GM21360 (cell line): ENCODE measurements at regions not wholly inside any gene's neighbourhood (a gene's known extent, or its start where the extent isn't known, plus 50 kb on each side); places are given as distances from the start of the nearest gene placed in this dataset.
"Not testable (repeated sequence)": the region's sequence is repeated elsewhere in the genome, so short reads cannot be mapped to it uniquely, and the experiment has no call there.

Experiments used
- ATAC-seq: cut with Tn5 transposase; IDR thresholded peaks from one replicate; pipeline ENCODE4 v1.9.1; 2021; ENCODE audit warnings: mild to moderate bottlenecking, moderate library complexity; ENCODE audit not compliant: unreplicated experiment

DNA sequence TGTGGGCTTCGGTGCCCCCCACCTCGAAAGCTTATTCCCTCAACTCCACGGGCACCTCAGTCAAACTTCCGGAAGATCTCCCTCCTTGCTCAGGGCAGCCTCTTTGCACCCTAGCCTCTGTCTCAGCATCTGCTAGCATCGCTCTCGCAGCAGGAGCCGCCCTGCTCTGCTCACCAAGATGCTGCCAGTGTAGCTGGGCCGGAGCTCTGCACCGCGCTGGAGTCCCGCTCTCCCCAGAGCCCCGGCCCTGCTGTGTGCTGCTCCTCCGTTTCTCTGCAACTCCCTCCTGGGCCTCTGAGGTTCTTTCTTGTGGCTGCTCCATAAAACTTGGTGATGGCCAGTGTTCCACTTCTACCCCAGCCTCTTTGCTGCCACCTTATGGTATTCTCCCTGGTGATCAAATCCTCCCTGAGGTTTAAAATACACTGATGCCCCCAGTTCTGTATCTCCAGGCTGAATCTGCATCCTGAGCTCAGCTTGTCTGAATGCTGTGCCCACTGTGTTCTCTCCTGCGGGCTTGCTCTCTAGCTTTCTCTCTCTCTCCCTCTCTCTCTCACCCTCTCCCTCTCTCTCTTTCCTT, 198.0 kb downstream of the UQCRFS1 start:
- no peak for ATAC-seq

DNA sequence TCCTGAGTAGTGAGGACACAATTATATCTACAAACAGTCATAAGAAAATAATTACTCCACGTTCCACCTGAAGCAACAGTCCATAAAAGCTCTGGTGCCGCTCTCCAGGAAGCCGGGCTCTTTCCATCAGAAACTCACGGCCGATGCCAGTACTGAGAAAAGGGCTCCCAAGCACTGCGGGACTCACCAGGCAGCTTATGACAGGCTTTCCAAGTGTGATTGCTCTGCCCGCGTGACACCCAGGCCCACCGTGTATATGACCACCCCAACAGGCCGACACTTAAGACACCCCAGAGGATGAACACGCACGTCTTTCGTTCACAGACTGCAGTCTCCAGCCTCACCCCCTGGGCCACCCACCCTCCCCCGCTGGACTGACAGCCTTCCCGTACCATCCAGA, 199.0 kb downstream of the UQCRFS1 start:
- no peak for ATAC-seq

DNA sequence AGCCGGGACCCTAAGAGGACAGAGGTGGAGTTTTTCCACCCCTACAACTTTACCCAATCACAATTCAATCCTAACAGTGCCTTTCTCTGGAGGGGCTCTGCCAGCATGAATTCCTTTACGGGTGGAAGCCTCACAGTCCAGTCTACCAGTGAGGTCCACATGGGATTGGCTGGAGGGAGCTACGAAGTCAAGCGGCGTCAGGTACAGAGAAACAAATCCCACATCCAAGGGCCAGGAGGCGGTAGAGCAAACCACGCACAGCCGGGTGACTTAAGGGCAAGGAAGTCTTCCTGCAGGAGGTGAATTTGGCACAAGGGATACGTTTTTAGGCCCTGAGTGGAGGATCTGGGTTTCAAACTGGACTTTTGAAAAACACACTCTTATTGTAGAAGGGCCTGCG, 199.6 kb downstream of the UQCRFS1 start:
- no peak for ATAC-seq

DNA sequence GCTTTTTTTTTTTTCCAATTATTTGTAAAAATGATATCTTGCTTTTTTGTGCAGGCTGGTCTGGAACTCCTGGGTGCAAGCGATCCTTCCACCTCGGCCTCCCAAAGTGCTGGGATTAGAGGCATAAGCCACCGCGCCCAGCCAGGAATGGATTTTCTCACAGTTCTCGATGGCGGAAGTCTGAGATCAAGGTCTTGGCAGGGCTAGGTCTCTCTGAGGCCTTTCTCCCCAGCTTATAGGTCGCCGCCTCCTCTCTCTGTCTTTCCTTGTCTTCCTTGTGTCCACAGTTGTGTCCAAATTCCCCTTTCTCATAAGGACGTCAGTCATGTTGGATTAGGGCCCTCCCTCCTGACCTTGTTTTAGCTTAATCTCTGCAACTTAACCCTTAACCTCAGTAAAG, 200.5 kb downstream of the UQCRFS1 start:
- ATAC-seq, result no peak

DNA sequence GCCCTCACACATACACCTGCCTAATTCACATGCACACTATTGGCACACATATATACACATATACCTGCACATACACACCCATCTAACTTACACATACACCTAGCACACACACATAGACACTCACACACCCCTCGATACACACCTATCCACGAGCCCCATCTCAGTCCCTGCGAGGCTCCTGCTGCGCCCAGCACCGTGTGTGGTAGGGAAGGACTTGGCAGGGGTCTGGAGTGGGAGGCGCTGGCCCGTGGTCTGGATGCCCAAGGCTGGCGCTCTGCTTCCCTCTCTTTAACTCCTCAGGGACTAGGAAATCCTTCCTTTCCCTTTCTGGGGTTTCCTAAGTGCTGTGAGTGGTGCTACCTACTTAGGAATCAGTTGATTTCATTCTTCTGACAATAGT, 202.7 kb downstream of the UQCRFS1 start:
- ATAC-seq, result no peak

DNA sequence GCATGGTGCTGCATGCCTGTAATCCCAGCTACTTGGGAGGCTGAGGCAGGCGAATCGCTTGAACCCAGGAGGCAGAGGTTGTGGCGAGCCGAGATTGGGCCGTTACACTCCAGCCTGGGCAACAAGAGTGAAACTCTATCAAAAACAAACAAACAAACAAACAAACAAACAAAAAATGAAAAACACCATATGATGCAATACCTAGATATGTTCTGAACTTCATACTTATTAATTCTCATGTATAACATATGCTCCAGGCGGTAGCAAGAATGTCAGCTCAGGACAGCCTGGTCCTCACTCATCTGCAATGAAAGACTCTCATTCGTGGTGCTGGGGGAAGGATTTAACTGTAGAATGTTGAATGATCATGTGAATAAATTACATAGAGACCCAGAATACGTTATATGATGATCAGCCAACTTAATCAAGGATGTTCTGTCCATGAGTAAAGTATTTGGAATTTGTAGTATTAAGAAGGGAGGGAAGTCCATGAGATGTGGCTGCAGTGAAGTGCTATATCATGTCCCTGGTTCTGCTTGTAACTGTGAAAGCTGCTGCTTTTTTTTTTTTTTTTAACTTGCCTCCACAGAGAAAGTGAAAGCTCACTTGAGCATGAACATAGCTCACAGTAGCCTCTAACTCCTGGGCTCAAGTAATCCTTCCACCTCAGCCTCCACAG, 206.8 kb downstream of the UQCRFS1 start:
- ATAC-seq, result no peak

DNA sequence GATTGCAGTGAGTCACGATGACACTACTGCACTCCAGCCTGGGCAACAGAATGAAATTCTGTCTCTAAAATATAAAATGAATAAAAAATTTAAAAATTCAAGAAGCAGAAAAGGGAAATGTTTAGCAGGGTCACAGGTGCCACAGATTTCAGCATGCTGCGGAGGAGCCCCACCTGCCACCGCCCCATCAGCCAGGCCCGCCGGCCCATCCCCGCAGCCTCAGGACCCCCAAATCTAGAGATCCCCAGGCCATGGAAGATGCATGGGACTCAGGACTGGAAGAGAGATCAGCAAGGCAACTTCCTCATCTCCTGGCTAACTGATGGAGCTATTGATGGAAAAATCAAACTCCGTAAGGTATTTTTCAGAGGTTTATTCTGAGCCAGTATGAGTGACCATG, 208.2 kb downstream of the UQCRFS1 start:
- no peak for ATAC-seq

DNA sequence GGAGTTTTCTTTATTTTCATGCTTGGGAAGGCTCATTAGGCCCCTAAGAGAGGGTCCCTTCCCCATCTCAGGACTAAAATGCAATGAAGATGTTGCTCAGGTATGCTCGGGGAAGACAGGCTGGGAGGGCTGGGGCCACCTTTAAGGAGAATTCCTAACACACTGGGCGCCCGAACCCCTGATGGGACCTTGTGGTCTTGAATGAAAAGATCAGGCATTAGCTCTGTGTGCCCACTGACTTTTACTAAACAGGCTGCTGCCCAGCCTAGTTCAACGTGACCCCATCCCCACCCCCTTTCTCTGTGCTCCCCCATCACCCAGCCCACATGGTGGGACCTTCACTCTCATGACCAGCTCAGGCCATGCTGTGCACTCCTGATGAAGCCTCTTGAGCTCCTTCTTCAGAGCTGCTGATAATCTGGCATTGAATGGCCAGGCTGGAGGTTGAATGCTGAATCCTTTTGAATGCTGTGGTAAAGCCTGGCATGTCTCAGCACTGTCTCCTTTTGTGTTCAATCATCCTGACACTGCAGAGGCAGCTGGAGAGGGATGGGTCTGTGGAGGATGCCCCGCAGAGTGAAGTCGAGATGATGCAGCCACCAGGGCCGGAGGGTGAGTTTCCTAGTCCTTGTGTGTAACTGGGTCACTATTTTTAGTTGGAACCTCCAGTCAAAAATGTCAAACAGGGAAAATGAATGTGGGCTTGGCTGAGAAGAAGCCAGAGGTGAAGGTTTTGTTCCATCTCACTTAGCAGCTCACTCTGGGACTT, 209.1 kb downstream of the UQCRFS1 start:
- ATAC-seq, result no peak

DNA sequence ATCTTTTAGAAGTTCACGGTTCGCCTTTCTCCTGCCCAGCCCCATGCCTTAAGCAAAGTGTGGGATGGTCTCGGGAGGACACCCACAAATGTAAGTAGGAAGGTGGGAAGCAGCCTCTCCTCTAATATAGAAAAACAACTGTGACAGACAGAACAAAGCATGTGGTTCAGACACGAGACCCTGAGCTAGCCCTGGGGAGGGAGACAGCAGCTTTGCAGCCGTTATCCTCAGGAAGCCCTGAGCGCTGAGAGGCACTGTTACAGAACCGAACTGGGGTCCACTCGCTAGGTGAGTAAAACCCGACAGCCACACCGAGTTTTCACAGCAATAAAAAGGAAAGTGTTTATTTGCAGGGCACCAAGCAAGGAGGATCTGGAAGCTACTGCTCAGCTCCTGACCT, 210.6 kb downstream of the UQCRFS1 start:
- ATAC-seq, result no peak

DNA sequence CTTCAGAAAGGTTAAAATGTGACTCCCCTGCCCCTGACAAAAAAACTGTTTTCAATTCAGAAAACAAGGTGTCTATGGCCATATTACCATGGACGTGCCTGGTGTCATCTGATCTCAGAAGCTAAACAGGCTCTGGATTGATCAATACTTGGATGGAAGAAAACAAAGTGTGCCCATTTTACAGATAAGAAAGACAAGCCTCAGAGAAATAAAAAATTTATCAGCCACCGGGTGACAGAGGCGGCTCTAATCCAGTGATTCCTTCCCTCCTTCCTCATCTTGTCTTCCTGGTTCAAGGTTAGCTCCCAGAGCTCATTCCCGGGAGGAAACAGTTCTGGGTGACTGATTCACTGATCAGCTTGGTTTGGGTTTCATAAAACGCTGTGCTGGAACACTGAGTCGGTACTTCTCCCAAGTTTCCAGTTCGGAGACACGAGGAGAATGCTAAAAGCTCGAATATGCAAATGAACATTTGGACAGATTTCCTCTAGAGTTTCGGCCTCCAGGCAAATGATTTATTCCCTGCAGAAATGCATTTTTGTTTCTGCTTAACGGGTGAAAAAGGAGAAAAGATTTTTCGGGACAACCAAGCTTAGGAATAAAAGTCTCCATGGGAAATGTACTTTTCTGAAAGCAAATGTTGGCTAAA, 211.2 kb downstream of the UQCRFS1 start:
- no peak for ATAC-seq

DNA sequence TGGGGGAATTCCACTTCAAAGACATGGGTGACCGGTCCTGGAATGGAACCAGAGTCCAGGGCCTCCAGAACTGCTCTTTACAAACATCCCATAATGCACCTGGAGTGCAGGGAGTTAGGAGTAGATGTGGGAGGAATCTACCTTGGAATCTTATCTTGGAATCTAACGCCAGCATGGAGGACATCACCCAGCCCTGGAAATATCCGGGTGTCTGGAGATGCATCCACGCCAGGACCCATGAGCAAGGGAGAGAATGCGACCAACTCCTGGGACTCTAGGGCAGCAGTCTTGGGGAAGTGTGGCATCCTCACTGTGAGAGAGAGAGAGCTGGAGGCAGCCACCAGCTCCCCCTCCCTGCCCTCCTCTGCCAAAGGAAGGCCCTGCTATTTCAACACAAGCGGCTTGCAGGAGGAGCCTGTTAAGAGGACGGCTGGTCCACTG, 211.8 kb downstream of the UQCRFS1 start:
- ATAC-seq, result no peak

DNA sequence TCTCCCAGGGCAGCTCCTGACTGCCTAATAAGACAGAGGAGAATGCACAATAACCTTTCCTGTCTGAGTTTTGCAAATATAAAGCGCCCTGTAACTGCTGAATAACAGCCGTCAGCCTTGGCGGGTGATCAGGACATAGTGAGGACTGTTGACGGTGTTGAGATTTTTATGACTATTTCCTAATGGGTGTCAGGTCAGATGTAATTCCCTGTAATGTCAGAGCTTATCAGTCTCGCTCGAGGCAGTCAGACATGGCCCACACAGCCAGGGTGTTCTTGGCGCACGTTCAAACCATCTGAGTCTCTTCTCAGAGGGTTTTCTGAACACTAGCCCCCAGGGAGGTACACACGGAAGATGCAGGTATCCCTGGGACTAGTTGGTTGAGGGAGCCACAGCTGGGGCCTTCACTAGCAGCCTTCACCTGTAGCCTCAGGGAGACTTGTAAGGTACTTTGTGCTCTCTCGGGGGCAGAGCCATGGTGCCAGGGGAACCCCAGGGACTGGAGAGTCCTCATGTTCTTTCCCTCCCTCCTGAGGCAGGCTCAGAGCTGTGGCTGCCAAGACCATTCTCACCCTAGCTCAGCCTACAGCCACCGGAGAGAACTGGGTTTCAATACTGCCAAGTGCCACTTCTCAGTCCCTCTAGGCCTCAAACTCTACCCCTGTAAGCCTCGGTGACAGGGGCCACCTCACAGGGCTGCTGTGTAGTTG, 213.1 kb downstream of the UQCRFS1 start:
- ATAC-seq, result no peak

DNA sequence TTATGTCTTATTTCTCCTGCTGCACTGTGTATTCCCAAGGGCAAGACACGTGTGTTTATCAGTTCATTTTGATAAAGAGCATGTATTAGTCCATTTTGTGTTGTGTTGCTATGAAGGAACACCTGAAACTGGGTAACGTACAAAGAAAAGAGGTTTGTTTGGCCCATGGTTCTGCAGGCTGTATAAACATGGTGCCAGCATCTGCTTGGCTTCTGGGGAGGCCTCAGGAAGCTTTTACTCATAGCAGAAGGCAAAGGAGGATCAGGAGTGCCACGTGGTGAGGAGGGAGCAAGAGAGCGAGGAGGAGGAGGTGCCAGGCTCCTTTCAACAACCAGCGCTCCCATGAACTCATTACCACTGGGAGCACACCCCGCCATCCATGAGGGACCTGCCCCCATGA, 214.0 kb downstream of the UQCRFS1 start:
- ATAC-seq, result no peak

DNA sequence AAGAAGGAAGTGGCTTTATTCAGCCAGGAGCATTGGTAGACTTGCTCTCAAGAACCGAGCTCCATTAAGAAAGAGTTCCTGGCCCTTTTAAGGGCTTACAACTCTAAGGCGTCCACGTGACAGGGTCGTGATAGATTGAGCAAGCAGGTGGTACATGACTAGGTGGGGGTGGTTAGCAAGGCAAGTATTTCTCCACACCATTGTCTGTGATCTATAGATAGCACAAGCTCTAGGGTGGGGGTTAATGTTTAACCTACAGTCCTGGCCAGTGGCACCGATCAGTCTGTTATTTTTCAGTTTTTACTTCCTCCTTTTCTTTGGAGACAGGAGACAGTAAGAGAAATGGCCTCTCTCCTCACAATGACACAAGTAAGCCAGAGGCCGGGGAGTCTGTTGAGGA, 215.1 kb downstream of the UQCRFS1 start:
- not testable (repeated sequence) for ATAC-seq

DNA sequence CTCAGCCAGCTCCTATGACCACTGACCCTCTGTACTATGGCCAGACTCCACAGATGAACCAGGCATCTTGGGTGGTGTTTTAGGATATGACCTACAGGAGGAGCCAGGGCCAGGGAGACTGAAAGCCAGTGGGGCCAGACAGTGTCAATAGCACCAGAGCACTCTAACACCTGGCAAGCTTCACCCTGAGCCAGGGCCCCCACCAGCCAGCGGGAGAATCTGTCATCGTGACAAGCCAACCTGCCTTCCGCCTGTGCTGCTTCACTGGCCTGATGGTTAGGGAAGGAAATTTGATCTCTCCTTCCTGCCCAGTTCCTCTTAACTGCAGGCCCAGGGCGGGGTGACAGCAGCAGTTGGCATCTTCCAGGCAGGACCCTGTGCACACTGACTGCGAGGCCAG, 222.4 kb downstream of the UQCRFS1 start:
- ATAC-seq, result no peak

DNA sequence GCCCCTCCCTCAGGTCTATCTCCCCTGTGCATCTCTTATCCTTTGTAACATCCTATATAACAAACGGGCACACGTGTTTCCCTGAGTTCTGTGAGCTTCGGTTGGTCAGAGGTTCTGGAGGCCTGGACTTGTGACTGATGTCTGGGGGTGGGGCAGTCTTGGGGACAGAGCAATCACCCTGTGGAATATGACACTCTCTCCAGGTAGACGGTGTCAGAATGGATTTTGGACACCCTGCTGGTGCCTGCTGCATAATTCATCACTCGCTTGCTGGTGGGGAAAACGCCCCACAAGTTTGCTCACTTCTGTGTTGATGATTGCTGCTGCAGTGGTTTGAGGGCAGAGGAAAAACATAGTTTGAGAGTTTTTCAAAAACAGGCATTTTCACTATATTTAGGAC, 223.2 kb downstream of the UQCRFS1 start:
- ATAC-seq, result no peak

DNA sequence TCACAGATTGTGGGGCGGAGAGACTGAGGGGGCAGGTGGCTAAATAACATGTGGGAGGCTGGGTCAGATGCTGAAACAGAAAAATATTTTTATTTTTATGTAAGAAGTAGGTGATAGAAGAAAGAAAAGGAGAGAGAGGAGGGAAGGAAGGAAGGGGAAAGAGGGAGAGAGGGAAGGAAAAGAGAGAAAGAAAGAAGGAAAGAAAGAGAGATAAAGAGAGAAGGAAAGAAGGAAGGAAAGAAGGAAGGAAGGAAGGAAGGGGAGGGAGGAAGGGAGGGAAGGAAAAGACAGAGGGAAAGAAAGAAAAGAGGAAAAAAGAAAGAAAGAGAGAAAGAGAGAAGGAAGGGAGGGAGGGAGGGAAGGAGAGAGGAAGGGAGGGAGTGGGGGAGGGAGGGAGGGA, 224.9 kb downstream of the UQCRFS1 start:
- ATAC-seq, result no peak

DNA sequence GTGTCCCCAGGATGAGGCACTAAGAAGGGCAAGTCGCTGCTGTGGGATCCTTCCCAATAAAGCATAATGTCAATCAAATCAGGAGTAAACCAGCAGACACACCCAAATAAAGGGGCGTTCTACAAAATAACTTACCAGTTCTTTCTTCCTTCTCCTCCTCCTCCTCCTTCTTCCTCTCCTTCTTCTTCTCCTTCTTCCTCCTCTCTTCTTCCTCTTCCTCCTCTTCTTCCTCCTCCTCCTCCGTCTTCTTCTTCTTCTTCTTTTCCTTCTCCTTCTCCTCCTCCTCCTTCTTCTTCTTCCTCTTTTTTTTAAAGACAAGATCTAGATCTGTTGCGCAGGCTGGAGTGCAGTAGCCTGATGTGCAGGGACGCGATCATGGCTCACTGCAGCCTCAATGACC, 225.8 kb downstream of the UQCRFS1 start:
- no peak for ATAC-seq

DNA sequence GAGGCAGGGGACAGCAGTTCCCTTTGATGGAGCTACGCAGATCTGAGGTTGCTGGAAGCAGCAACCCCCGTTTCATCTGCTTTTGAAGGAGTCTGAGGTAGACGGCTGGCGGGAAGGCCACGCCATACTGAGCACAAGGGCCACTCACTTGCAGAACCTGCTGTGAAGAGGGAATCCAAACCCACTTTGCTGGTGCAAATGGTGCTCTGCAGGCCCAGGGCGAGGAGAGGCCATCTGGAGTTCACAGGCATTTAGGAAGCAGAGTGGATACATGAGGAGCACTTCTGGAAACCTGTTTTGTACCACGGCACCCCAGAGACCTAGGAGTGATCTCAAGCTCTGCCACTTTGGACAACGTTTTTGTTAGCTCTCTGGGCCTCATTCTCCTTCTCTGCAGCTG, 227.8 kb downstream of the UQCRFS1 start:
- no peak for ATAC-seq

DNA sequence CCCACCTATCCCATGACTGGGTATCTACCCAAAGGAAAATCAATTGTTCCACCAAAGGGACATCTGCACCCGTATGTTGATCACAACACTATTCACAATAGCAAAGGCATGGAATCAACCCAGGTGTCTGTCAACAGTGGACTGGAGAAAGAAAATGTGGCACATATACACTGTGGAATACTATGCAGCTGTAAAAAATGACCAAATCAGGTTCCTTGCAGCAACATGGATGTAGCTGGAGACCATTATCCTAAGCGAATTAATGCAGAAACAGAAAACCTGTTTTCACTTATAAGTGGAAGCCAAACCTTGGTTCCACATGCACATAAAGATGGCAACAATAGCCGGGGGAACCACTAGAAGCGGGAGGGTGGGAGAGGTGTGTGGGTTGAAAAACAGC, 228.6 kb downstream of the UQCRFS1 start:
- ATAC-seq, result no peak

DNA sequence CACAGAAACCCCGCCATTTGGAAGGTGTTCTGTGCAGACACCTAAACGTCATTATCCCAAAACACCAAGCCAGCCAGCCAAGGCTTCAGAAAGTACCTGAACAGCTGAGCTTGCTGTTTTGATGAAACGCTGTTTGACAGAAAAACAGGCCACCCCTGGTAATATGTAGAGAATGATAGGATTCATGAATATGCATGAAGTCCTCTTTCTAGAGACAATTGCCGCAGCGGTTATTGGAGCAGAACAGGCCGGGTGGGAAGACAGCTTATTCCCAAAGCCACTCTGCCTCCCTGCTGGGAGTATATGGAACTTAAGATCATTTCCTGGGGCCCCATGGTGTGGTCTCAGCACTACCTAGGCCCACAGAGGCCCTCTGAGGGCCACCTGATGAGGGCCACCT, 229.5 kb downstream of the UQCRFS1 start:
- no peak for ATAC-seq
